DMS53 (cell line): ENCODE measurements at regions not wholly inside any gene's neighbourhood (a gene's known extent, or its start where the extent isn't known, plus 50 kb on each side); places are given as distances from the start of the nearest gene placed in this dataset.

Experiments
- DNase-seq: peaks from one replicate; lab custom pipeline; 2025; lab: John Stamatoyannopoulos, UW

- DNase-seq: no peak
Observed at GRCh38 chr2:60400462-60401246, 152.8 kb downstream of the BCL11A start.

GRCh38 chr2:60394463-60394862, 159.0 kb downstream of the BCL11A start:
- no peak for DNase-seq

- no peak for DNase-seq
Observed at GRCh38 chr2:60391649-60392375, 161.6 kb downstream of the BCL11A start.

- peak; percentile 73 for DNase-seq
Observed at GRCh38 chr2:60391230-60391629, 162.2 kb downstream of the BCL11A start.

GRCh38 chr2:60386436-60386835, 167.0 kb downstream of the BCL11A start:
- no peak for DNase-seq

- DNase-seq: no peak
Observed at GRCh38 chr2:60385648-60386047, 167.8 kb downstream of the BCL11A start.

GRCh38 chr2:60383401-60384143, 169.9 kb downstream of the BCL11A start:
- no peak for DNase-seq

- DNase-seq: no peak
Observed at GRCh38 chr2:60380411-60380810, 173.0 kb downstream of the BCL11A start.

GRCh38 chr2:60379684-60380083, 173.8 kb downstream of the BCL11A start:
- no peak for DNase-seq

- DNase-seq: no peak
Observed at GRCh38 chr2:60379216-60379615, 174.2 kb downstream of the BCL11A start.

GRCh38 chr2:60377825-60378224, 175.6 kb downstream of the BCL11A start:
- no peak for DNase-seq

- no peak for DNase-seq
Observed at GRCh38 chr2:60376252-60376651, 177.2 kb downstream of the BCL11A start.

- no peak for DNase-seq
Observed at GRCh38 chr2:60371681-60372080, 181.8 kb downstream of the BCL11A start.

- DNase-seq: no peak
Observed at GRCh38 chr2:60371219-60371618, 182.2 kb downstream of the BCL11A start.

GRCh38 chr2:60370814-60371213, 182.6 kb downstream of the BCL11A start:
- no peak for DNase-seq

GRCh38 chr2:60368456-60368855, 185.0 kb downstream of the BCL11A start:
- DNase-seq: peak; percentile 14

GRCh38 chr2:60366135-60366712, 187.2 kb downstream of the BCL11A start:
- DNase-seq: no peak

GRCh38 chr2:60365556-60365955, 187.9 kb downstream of the BCL11A start:
- DNase-seq: no peak

- no peak for DNase-seq
Observed at GRCh38 chr2:60364491-60364890, 189.0 kb downstream of the BCL11A start.

GRCh38 chr2:60361498-60361897, 192.0 kb downstream of the BCL11A start:
- no peak for DNase-seq

GRCh38 chr2:60359569-60359968, 193.9 kb downstream of the BCL11A start:
- no peak for DNase-seq

- no peak for DNase-seq
Observed at GRCh38 chr2:60358476-60358875, 195.0 kb downstream of the BCL11A start.
